GM19395 (cell line): ENCODE measurements at regions not wholly inside any gene's neighbourhood (a gene's known extent, or its start where the extent isn't known, plus 50 kb on each side); places are given as distances from the start of the nearest gene placed in this dataset.

ENCODE experiments used
- ATAC-seq: cut with Tn5 transposase; IDR thresholded peaks from one replicate; pipeline ENCODE4 v1.9.1; 2021; ENCODE audit warnings: mild to moderate bottlenecking, moderate library complexity; ENCODE audit not compliant: unreplicated experiment

- no peak for ATAC-seq
Observed at GRCh38 chr14:22011253-22011642, 337.6 kb upstream of the OR4E1 start.

GRCh38 chr14:22010545-22011252 lies 337.1 kb upstream of the OR4E1 start:
- ATAC-seq: no peak

GRCh38 chr14:22008766-22009165 lies 335.1 kb upstream of the OR4E1 start:
- ATAC-seq: no peak

- no peak for ATAC-seq
Observed at GRCh38 chr14:22007784-22008412, 334.3 kb upstream of the OR4E1 start.

GRCh38 chr14:22007363-22007762 lies 333.7 kb upstream of the OR4E1 start:
- ATAC-seq: no peak

- ATAC-seq: no peak
Observed at GRCh38 chr14:22003461-22003860, 329.8 kb upstream of the OR4E1 start.

GRCh38 chr14:22002860-22003284 lies 329.3 kb upstream of the OR4E1 start:
- ATAC-seq: no peak

- no peak for ATAC-seq
Observed at GRCh38 chr14:21999402-21999801, 325.8 kb upstream of the OR4E1 start.

GRCh38 chr14:21997300-21997699 lies 323.7 kb upstream of the OR4E1 start:
- no peak for ATAC-seq

GRCh38 chr14:21995332-21995731 lies 321.7 kb upstream of the OR4E1 start:
- no peak for ATAC-seq

GRCh38 chr14:21993837-21994236 lies 320.2 kb upstream of the OR4E1 start:
- ATAC-seq: no peak

- no peak for ATAC-seq
Observed at GRCh38 chr14:21993070-21993469, 319.5 kb upstream of the OR4E1 start.

- no peak for ATAC-seq
Observed at GRCh38 chr14:21991130-21991529, 317.5 kb upstream of the OR4E1 start.

GRCh38 chr14:21990116-21990515 lies 316.5 kb upstream of the OR4E1 start:
- ATAC-seq: no peak

GRCh38 chr14:21989090-21989489 lies 315.5 kb upstream of the OR4E1 start:
- ATAC-seq: no peak

GRCh38 chr14:21988413-21988812 lies 314.8 kb upstream of the OR4E1 start:
- no peak for ATAC-seq

GRCh38 chr14:21987937-21988336 lies 314.3 kb upstream of the OR4E1 start:
- no peak for ATAC-seq

GRCh38 chr14:21985081-21985480 lies 311.5 kb upstream of the OR4E1 start:
- no peak for ATAC-seq

GRCh38 chr14:21978999-21979314 lies 305.3 kb upstream of the OR4E1 start:
- ATAC-seq: no peak

- no peak for ATAC-seq
Observed at GRCh38 chr14:21978184-21978998, 304.8 kb upstream of the OR4E1 start.

GRCh38 chr14:21974741-21975140 lies 301.1 kb upstream of the OR4E1 start:
- ATAC-seq: no peak

- ATAC-seq: no peak
Observed at GRCh38 chr14:21965042-21965441, 291.4 kb upstream of the OR4E1 start.
